Hepatic stellate cell (primary cell): ENCODE measurements at regions not wholly inside any gene's neighbourhood (a gene's known extent, or its start where the extent isn't known, plus 50 kb on each side); places are given as distances from the start of the nearest gene placed in this dataset.

Experiments
- DNase-seq: peaks from one replicate; pipeline ENCODE4 v3.0.0; 2011; ENCODE audit warnings: low spot score

DNA sequence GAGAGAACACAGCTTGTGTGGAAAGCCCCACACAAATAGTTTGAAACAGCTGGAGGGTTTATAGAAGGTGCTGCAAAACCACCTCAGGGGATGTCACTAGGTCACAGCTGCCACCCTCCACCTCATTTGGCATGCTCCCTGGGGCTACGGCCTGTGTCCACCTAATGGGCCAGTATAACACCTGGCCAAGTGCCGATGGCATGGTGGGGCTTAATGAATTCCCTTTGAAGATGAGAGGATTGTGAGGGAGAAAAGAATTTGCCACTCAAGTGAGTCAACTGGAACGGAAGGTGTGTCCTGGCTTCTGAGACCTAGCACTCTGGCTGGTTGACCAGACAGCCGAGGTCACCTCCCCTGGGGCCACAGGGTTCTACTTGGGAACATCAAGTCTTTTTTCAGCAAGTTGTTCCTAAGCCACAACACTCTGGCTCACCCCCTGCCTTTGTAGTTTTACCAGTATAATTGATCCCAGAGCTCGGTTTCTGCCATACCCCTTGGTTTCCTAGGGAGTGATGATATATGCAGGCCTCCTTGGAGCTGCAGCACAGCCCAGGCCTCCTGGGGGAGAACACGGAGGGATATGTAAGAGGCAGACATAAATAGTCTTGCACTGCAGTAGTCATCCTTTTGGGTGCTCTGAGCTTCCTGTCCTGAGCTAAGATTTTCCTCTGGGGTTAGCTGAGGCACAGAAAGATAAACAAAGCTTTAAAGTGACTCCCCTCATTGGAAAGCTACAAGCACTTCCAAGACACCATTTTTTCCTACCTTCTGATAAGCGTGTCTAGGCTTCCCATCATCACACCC, 178.2 kb upstream of the LPP start:
- no peak for DNase-seq

DNA sequence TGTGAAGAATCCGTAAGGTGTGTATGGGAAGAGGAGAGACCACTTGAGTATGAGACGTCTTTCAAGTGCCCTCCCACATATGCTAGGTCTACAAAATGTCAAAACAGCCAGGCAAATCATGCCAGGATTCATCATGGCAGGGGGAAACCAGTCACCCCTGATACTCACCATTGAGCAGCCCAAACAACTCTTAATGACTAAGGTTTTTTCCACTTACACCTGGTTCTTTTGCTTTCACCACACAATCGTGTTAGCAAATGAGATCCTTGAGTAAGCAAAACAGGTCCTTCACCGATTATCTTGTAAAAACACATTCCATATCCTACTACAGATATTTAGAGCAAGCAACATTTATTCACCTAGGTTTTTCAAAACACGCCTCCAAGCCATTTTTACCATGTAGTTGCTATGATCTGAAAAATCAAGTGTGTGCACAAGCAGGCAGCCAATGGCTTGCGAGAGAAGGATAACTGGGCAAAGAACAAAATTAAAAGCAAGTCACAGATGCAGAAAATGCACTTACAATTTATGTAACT, 177.5 kb upstream of the LPP start:
- DNase-seq, result no peak

DNA sequence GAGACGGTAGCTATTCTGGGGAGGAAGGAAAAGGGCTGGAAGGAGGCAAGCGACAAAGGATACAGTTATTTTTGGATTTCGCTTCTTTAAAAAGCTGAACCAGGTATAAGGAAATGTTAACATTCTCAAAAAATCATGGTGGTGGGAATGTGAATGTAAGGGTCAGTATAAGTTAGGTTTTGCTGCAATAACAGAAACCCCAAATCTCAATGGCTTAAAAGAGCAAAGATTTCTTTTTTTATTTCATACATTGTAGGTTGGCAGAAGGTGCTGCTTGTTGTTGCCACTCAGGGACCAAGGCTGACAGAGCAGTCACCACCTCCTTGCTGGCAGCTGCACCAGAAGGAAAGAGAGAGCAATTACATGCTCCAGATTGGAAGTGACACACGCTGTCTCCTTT, 176.3 kb upstream of the LPP start:
- DNase-seq, result no peak

DNA sequence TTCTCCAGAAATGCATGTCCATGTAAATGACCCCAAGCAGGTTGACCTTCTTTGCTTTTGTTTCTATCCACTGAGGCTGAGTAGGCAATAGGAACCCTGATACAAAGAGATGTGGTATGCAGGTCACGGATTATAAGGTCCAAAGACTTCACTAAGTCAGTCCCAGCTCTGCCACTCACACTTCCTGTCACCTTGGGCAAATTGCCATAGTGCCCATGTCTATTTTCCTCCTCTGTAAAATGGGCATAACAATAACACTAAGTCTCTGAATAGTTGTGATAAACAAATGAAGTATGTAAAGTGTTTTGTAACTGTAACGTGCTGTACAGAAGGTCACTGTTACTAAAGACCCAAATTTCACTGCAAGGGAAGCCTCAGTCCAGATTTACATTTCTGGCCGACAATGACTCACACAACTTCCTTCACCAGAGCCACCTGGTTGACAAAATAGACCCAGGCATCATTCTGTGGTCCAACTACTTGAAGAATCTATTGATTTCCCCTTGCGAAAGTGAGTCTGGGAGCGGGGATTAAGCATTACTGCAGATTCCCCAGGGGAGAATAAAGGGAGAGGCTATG, 175.4 kb upstream of the LPP start:
- no peak for DNase-seq

DNA sequence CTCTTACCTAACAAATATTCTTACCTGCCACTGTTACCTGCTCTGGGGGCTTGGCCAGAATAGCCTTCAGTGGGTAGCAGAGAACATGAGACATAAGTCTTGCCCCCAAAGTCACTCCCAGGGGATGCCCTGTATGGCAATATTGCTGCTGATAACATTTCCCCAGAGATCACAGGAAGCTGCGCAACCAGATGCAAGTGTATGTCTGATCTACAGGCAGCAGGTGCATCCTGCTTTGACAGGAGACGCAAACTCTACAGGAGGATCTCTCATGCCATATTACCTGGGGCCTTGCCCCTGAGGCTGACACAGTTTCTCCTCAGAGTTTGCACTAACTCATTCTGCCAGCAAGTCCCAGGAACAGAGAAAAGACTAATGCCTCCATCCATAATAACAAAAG, 174.4 kb upstream of the LPP start:
- no peak for DNase-seq

DNA sequence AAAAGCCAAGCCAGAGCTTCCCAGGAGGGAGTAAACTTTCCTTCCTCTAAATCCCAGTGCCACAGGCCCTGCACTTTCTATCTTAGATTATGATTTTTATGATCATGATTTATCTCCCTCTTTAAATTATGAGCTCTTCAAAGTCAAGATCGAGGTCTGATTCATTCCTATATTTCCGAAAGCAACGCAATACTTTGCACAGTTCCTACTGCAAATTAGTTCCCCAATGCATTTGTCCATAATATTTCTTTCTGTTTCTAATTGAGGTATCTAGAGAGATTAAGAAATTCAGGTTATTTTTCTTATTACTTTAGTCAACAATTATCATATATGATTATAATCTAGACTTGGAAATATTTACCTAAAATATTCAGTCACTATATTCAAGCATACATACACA, 173.1 kb upstream of the LPP start:
- no peak for DNase-seq

DNA sequence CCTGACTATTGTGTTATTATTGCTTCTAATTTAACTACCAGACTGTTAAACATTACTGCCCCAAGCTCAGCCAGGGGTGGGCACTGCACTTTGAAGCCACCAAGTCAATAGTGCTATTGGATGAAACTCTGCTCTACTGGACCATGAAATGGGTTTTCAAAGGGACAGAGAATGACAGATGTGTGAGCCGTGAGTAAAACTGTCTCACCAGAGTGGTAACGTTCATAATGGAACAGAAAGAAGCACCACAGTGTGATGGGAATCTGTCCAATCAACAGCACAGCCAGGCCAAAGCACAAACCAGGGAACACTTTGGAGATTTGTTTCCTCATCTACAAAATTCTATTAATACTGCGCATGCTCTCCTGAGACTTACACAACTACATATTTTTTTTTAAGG, 171.8 kb upstream of the LPP start:
- no peak for DNase-seq

DNA sequence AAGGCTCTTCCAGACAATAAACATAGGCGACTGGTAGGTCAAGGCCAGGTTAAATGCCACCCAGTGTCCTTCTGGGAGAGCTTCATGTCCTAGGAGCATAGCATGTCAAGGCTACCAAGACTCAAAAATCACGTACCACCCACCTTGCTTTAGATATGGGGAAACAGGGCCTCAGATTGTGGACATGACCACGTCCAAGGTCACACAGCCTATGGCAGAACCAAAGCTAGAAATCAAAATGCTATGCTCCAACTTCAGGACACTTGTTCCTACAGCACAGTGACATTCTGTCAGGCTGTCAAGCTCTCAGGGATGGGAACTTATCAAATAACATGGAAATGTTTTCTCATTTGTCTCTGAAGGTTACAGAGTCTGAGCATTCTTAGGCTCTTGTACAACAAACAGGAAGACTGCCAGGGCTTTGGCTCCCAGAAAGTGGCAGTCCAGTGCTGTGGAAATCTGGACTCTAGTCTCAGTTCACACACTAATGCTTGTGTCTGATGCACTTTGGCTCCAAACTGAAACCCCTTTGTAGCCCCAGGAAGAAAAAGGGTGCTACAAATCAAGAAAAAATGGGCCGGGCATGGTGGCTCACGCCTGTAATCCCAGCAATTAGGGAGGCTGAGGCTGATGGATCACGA, 170.4 kb upstream of the LPP start:
- DNase-seq, result no peak

DNA sequence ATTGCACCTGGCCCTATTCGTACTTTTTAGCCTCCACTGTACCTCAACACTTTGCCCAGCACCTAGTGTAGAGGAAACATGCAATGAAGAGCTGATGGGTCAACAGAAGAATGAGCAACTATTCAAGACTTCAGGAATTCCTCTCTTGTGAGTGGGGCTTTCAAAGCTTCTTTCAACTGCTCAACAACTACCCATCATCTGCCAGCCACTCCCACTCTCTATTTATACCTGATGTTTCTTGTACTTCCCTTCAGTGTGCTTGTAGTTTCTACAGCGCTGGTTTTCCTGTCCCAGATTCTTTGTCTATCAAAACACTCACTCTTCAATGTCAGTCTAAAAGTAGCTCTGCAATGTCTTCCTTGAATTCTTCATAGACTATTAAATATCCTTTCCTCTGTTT, 168.3 kb upstream of the LPP start:
- no peak for DNase-seq

DNA sequence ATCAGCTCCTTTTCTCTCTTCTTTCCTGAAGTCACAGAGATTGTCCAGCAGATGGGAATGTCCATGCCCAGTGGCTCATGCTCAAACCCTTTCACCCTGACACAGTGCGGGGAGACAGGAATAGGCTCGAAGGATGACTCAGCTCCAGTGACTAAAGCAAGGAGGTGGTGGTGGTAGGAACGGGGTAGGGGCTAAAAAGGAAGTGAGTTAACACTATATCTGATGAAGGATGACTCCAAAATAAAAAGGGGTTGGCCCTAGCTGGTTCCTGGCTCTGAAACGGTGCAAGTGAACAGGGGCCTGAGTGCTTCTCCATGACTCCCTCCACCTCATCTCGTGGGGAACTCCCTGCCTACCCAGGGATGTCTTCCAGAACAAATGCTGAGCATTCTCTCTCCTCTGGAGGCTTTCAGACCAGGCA, 167.4 kb upstream of the LPP start:
- peak; percentile 73 for DNase-seq

DNA sequence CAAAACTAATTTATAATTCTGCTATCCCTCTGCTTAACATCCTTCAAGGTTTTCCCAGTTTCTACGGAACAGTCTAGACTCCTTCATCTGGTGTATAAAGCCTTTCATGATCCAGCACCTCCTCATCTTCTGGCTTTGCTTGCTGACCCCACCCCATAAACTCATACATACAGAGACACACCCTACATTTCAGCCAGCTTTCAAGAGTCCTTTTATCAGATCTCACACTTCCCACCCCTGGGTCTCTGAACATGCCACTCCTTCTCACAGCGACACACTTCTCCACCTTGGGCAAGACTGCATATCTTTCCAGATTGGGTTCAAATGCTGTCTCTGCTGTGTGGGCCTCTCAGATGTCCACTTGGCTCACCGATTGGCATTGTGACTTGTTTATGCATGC, 166.8 kb upstream of the LPP start:
- DNase-seq, result no peak

DNA sequence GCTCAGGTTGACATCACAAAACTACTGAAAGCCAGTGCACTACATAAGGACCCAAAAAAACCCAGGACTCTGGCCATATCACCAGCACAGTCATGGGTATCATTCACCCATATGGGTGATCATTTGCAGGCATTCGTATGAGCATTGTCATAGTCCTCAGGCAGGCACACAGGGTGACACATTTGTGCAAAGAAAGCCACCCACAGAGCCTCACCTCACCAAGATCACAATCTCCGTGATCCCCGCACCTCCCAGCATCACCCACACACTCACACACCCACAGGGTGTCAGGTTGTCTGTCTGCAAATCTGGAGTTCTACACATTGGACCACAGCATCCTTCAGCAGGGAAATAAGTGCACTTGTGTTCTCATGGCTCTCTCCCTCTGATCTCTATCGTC, 166.0 kb upstream of the LPP start:
- DNase-seq, result no peak

DNA sequence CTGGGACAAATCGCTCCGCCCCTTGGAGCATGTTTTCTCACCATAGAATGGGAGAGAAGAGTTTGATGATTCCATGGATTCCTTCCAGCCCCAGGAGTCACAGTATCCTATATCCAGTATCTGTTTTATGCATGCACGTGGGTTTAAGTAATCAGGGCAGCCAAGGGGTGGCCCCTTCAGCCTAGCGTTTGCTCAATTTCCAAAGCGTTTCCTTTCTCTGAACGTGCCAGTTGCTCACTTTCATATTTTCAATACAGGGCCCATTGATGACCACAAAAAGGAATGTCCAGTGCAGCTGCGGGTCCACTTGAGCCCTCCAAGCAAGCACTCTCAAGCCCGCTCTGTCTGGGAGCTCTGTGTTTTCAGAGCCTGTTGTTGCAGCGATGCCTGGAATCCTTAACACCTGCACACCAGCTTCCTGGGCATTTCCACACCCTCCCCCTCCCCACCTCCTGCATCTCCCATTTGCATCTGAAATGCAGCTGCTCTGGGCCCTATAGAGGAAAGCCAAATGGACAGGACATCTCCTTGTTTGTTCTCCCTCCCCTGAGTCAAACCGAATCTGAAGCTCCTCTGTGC, 164.3 kb upstream of the LPP start:
- DNase-seq, result no peak

DNA sequence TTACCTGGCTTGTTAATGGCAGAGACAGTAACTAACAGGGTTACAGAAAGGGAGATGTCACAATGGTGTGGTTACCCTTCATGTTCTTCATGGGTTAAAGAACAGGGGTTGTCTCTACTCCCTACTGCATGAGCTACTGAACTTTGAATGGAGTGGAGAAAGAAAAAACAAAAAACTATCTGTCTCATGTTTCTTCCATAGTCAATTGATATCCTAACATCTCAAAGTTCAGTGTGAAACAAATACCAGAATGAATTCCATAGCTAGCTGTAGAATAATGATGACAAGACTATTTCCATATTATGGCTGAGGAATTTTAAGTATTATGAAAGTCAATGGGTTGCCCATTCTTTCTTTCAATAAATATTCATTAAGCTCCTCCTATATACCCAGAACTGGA, 161.3 kb upstream of the LPP start:
- DNase-seq, result no peak

DNA sequence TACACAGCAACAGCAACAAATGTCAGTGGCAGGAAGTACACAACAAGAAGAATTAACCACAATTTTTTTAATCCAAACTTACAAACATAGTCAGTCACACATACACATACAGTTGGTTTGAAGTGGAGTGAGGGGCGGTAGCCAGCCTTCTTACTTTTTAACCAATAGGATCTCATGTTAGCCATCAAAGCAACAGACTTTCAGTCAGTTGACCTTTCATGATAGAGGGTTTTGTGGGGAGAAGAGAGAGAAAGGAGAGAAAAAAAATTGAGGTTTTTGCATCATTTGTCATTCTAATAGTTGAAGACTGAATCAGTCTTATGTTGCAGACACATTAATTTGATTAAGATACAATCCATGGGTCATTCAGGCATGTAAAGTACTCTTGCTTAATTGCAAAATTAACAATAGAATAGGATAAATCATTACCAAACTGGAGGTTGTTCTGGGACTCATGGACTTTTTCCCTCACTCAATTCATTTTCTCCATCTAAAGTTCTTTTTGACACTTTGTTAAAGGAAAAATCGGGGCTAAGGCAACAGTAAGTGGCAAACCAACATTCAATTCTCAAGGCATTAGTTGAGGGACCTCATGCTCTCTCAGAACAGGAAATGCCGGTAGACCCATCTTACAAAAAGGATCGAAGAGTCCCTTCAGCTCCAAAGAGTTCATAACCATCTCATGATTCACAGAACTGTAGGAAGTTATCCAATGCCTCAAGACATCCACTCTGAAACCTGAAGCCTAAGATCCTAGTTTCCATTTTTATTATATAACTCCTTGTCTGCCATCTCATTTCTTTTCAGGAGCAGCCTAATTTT, 159.5 kb upstream of the LPP start:
- DNase-seq, result peak; percentile 14

DNA sequence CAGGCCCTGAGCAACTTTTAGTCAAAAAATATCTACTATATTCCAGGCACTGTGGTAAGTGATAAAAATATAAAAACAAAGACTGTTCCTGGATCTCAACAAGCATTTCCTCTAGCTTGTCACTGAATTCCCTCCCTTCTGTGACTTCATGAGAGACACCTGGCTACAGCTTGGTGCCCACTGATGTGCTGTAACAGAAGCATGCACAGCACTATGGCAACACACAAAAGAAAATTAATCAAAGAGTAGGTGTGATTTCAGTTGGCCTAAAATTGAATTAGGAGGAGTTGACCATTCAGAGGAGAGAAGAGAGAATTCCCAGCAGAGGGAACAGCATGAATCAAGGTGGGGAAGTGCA, 158.9 kb upstream of the LPP start:
- no peak for DNase-seq

DNA sequence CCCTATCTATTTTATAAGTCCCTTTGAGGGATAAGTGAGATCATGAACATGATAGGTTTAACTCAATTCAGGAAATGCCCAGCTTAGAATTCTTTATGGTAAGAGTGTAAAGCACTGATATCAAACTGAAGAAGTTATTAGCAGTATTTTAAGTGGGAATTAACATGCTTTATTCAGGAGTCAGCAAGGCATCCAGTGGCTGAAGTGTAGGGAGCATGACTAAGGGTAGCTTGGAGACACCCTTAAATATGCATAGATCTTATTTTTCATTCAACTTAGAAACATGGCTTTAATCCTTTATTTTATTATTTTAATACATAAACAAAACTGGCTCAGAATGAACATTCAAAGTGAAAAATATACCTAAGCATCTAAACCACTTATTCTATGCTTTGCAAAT, 158.3 kb upstream of the LPP start:
- DNase-seq, result no peak

DNA sequence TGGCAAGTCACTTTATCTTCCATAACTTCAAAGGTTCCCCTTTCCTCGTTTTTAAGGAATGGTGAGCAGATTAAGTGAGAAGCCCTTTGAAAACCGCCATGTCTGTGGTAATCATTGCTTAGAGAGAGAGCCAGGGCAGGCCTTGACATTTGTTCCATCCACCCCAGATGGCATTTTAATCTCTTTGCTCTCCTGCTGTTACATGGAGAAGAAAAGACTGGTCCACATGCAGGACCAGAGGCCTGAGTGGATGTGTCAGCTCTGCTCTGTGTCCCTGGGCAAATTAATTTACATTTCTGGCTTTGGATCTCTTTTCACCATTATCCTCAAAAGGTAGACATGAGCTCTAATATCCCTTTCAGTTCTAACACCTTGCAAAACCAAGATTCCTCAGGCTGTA, 157.3 kb upstream of the LPP start:
- DNase-seq, result no peak

DNA sequence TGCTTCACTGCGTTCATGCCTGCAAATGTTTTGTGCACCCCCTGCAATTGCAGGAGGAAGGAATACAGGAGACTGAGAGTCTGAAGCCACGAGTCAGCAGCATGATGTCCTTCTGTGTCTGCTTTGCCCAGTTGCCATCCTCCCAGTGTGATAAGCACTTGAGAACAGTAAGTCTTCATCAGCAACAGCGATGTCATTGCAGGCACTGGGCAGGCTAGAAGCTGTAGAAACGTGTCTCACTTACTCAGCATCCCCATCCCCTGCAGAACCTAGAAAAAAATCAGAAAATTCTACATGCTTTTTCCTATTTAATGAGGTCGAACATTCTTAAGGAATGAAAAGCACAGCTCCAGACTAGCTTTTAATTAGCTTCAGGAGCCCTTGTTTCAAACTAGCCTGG, 156.5 kb upstream of the LPP start:
- no peak for DNase-seq

DNA sequence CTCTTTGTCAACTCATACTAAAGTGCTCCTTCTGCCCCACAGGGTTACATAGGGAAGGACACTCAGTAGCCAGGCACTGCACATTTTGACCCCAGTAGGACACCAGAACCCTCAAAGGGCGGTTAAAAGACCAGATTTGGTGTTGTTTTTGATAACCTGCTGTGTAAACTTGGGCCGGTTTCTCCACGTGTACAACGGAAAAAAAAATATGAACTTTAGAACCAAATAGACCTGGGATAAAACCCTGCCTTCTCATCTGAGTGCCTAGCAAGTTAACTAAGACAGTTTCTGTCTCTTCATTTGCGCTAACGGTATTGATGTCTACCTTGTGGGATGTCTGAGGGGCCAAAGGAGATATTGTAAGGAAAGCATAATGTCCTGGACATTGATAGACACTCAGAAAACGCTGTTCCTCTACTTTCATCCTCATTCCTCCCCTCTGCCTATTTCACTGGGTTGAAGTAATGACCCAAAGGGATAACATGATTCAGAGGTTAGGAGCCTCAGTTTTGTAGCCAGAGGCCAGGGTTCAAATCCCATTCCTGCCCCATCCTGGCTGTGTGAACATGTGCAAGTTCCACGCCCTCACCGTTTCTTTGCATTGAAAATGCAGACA, 155.9 kb upstream of the LPP start:
- DNase-seq, result no peak

DNA sequence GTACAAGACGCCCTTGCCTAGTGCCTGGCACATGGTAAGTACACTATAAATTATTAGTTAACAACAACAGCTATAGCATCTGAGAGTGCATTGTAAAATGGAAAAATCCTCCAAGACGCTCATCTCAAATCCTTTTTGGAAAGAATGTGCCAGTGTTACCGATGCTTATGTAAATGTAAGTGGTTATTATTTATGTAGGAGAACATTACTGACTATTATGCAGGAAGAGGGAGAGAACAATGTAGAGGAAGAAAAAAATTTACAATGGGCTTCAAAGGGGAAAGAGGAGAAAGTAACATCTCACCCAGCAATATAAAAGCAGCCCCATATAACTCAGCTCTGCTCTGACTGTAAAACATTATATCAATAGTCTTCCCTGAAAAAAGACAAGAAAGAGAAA, 155.3 kb upstream of the LPP start:
- no peak for DNase-seq

DNA sequence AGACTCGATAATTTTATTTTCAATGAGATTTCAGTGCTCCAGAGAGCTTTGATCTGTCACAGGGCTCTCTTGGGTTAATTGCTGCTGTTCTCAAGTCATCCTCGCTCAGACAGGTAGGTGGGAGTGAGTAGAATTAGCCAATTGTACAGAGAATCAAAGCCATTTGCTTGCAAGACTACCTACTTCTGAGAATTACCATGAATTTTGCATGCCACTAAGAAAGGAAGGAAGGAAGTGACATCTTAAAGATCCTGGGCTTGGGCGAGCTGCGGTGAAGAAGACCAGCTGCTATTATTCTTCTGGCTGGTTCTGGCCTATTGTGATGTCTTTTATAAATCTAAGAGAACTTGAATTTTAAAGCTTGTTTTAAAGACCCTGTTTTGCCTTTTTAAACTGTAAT, 154.1 kb upstream of the LPP start:
- no peak for DNase-seq
